ENCODE measurements at regions not wholly inside any gene's neighbourhood (a gene's known extent, or its start where the extent isn't known, plus 50 kb on each side); places are given as distances from the start of the nearest gene placed in this dataset.

DNA sequence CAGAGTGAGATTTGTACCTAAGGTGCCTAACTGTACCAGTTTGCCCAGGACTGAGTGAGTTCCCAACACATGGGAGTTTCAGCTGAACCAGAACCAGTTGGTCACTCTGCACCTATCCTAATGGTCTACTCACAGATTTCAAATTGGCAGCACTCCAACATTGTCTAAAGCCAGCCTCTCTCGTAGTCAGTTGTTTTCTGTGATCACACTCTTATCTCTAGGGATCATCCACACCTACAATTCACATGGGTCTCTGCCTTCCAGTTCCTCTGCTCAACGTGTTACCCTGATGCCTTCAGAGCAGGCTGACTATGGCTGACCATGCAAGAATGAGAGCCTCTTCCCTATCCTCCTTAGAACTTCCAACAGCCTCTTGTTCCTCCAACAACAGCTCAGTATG lies 624.8 kb downstream of the NTRK3 start:
- CTCF ChIA-PET (ENCODE audit: low intra/inter-chr PET ratio, low total read pairs): no interaction called here
- in situ Hi-C loops (cut with HindIII; ENCODE audit: extremely low pct_ligation_motif_present, low pct_unique_long_range_greater_than_20kb): no loop called here
- TF ChIP-seq XRCC5 (optimal IDR thresholded peaks at IDR 0.05; ENCODE audit: low read length) (no peak), KDM5A (IDR thresholded peaks at IDR 0.05; ENCODE audit: borderline replicate concordance, low read length) (no peak), LCORL (IDR thresholded peaks at IDR 0.05) (no peak), LCORL (CRISPR knock-in tag; IDR thresholded peaks at IDR 0.05) (no peak), ZNF30 (CRISPR knock-in tag; IDR thresholded peaks at IDR 0.05) (no peak), PCBP1 (IDR thresholded peaks at IDR 0.05; ENCODE audit: borderline replicate concordance, low read depth, low read length) (no peak), SIN3A (IDR thresholded peaks at IDR 0.05; ENCODE audit: borderline replicate concordance, low read depth, low read length) (no peak), ZNF446 (CRISPR knock-in tag; IDR thresholded peaks at IDR 0.05) (no peak), ZBTB7A (CRISPR knock-in tag; IDR thresholded peaks at IDR 0.05) (no peak), ZNF562 (CRISPR knock-in tag; IDR thresholded peaks at IDR 0.05; ENCODE audit: borderline replicate concordance) (no peak), HOXA7 (CRISPR knock-in tag; IDR thresholded peaks at IDR 0.05) (no peak), ZNF629 (CRISPR knock-in tag; conservative IDR thresholded peaks at IDR 0.05) (no peak)
- TF ChIP-seq, protein P1, sequence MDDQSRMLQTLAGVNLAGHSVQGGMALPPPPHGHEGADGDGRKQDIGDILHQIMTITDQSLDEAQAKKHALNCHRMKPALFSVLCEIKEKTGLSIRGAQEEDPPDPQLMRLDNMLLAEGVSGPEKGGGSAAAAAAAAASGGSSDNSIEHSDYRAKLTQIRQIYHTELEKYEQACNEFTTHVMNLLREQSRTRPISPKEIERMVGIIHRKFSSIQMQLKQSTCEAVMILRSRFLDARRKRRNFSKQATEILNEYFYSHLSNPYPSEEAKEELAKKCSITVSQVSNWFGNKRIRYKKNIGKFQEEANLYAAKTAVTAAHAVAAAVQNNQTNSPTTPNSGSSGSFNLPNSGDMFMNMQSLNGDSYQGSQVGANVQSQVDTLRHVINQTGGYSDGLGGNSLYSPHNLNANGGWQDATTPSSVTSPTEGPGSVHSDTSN (CRISPR knock-in tag; IDR thresholded peaks at IDR 0.05; ENCODE audit: borderline replicate concordance): no peak
- TF ChIP-seq, protein P2, sequence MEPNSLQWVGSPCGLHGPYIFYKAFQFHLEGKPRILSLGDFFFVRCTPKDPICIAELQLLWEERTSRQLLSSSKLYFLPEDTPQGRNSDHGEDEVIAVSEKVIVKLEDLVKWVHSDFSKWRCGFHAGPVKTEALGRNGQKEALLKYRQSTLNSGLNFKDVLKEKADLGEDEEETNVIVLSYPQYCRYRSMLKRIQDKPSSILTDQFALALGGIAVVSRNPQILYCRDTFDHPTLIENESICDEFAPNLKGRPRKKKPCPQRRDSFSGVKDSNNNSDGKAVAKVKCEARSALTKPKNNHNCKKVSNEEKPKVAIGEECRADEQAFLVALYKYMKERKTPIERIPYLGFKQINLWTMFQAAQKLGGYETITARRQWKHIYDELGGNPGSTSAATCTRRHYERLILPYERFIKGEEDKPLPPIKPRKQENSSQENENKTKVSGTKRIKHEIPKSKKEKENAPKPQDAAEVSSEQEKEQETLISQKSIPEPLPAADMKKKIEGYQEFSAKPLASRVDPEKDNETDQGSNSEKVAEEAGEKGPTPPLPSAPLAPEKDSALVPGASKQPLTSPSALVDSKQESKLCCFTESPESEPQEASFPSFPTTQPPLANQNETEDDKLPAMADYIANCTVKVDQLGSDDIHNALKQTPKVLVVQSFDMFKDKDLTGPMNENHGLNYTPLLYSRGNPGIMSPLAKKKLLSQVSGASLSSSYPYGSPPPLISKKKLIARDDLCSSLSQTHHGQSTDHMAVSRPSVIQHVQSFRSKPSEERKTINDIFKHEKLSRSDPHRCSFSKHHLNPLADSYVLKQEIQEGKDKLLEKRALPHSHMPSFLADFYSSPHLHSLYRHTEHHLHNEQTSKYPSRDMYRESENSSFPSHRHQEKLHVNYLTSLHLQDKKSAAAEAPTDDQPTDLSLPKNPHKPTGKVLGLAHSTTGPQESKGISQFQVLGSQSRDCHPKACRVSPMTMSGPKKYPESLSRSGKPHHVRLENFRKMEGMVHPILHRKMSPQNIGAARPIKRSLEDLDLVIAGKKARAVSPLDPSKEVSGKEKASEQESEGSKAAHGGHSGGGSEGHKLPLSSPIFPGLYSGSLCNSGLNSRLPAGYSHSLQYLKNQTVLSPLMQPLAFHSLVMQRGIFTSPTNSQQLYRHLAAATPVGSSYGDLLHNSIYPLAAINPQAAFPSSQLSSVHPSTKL (CRISPR knock-in tag; IDR thresholded peaks at IDR 0.05): no peak

More for the DNA sequence above, 624.8 kb downstream of the NTRK3 start:
- no peaks in the 10 kb centered on the region for H3K27me3 ChIP-seq (ENCODE audit: control insufficient read depth in 1 of 2, insufficient read depth in 2 of 2, low read length in 2 of 2)
- H3K4me3 ChIP-seq (replicated peaks in 1 of 3; ENCODE audit: insufficient read depth in 1 of 3, low read depth in 2 of 3, low read length in 3 of 3): no peak overlapping the region
- 0% methylated on average over 2 of the region's 2 CpGs for WGBS (ENCODE audit: low lambda C conversion rate)
- H3K27ac ChIP-seq (ENCODE audit: extremely low read length, insufficient read depth, low read length): no peak overlapping the region
- H3K9me3 ChIP-seq (ENCODE audit: low read length): peaks cover 91% of the 10 kb centered on the region
- ATAC-seq (no peak), FAIRE-seq (no peak), DNase-seq (ENCODE audit: low spot score) (no peak)
- no peak overlapping the region for H3K4me2 ChIP-seq (ENCODE audit: low read depth, low read length)
- H3K79me2 ChIP-seq (ENCODE audit: insufficient read depth, low read length): no peaks in the 10 kb centered on the region
- POLR2A ChIA-PET: no interaction called here
- no peak overlapping the region for H2AFZ ChIP-seq (ENCODE audit: low read length)
- no peak overlapping the region for H3K9ac ChIP-seq (ENCODE audit: insufficient read depth, low read depth, low read length)
- H4K20me1 ChIP-seq (ENCODE audit: insufficient read depth, low read length): no peaks in the 10 kb centered on the region
- intact Hi-C loops (cut with micrococcal nuclease; ENCODE audit: unreplicated experiment): no loop called here
- no peaks in the 10 kb centered on the region for H3K4me1 ChIP-seq (ENCODE audit: insufficient read depth, low read length)
- no peaks in the 10 kb centered on the region for H3K36me3 ChIP-seq (replicated peaks in 1 of 2; ENCODE audit: control insufficient read depth in 1 of 2, insufficient read depth in 2 of 2, low read length in 2 of 2)
- no TSS peak for BruUV-seq (replicated peaks)

All from HepG2 (cell line).